Neural cell (in vitro differentiated cells): ENCODE measurements at regions not wholly inside any gene's neighbourhood (a gene's known extent, or its start where the extent isn't known, plus 50 kb on each side); places are given as distances from the start of the nearest gene placed in this dataset.

Experiments
- H2AFZ ChIP-seq: fragments of 200-600, 300-800 bp; sonication (generic), shearing (Covaris generic); 2 replicates; pipeline ENCODE4 v1.6.0; 2014; ENCODE audit warnings: low read depth, mild to moderate bottlenecking, antibody characterized with exemption, low read length, moderate library complexity
- H3F3A ChIP-seq: fragments of 200-600 bp; shearing (Covaris generic); 2 replicates; pipeline ENCODE4 v1.6.1; 2016; ENCODE audit warnings: mild to moderate bottlenecking, moderate library complexity, mixed read lengths, antibody characterized with exemption, low read length; ENCODE audit not compliant: insufficient read depth, poor library complexity, severe bottlenecking
- H3K27ac ChIP-seq: fragments of 200-600, 300-800 bp; sonication (generic), shearing (Covaris generic); 2 replicates; pipeline ENCODE4 v1.5.1; 2014; ENCODE audit warnings: mild to moderate bottlenecking, low read length, moderate library complexity
- H3K27me3 ChIP-seq: fragments of 300-800, 200-600 bp; sonication (generic), shearing (Covaris generic); 2 replicates; pipeline ENCODE4 v1.6.0; 2014; ENCODE audit warnings: mild to moderate bottlenecking, low read depth, low read length, moderate library complexity; ENCODE audit not compliant: insufficient read depth
- H3K36me3 ChIP-seq: fragments of 300-800, 200-600 bp; sonication (generic), shearing (Covaris generic); 2 replicates; pipeline ENCODE4 v1.5.1; 2014; ENCODE audit warnings: mild to moderate bottlenecking, antibody characterized with exemption, low read length, moderate library complexity; ENCODE audit not compliant: insufficient read depth
- H3K4me2 ChIP-seq: fragments of 300-800, 200-600 bp; sonication (generic), shearing (Covaris generic); 2 replicates; pipeline ENCODE4 v1.6.0; 2014; ENCODE audit warnings: mild to moderate bottlenecking, low read length
- H3K4me3 ChIP-seq: fragments of 300-800, 200-600 bp; sonication (generic), shearing (Covaris generic); 2 replicates; pipeline ENCODE4 v1.5.1; 2014; ENCODE audit warnings: mild to moderate bottlenecking, low read length, moderate library complexity
- H3K79me2 ChIP-seq: fragments of 200-600 bp; shearing (Covaris generic); replicated peaks from 2 replicates; pipeline ENCODE4 v1.6.0; 2014; ENCODE audit warnings: mild to moderate bottlenecking, low read length, moderate library complexity; ENCODE audit not compliant: insufficient read depth
- H3K9ac ChIP-seq: fragments of 300-800, 200-600 bp; sonication (generic), shearing (Covaris generic); 2 replicates; pipeline ENCODE4 v1.6.1; 2016; ENCODE audit warnings: mild to moderate bottlenecking, low read length, mixed read lengths
- H3K9me2 ChIP-seq: fragments of 200-600 bp; shearing (Covaris generic); 2 replicates; pipeline ENCODE4 v1.6.1; 2016; ENCODE audit warnings: mild to moderate bottlenecking, low read length, mixed read lengths; ENCODE audit not compliant: insufficient read depth
- H3K9me3 ChIP-seq: fragments of 200-600, 300-800 bp; sonication (generic), shearing (Covaris generic); 2 replicates; pipeline ENCODE4 v1.6.1; 2016; ENCODE audit warnings: mild to moderate bottlenecking, mixed run types, low read length, moderate library complexity, mixed read lengths
- H4K20me1 ChIP-seq: fragments of 200-600 bp; shearing (Covaris generic); 2 replicates; pipeline ENCODE4 v1.6.1; 2016; ENCODE audit warnings: mild to moderate bottlenecking, mixed run types; ENCODE audit not compliant: insufficient read depth
- CTCF ChIP-seq: fragments of 450-650 bp; IDR thresholded peaks from 2 replicates; pipeline ENCODE4 v1.5.1; 2014; ENCODE audit warnings: antibody characterized with exemption, mild to moderate bottlenecking, moderate library complexity; ENCODE audit not compliant: poor library complexity, severe bottlenecking
- EP300 ChIP-seq: fragments of 450-650 bp; conservative IDR thresholded peaks from 2 replicates; pipeline ENCODE4 v1.6.1; 2014; ENCODE audit warnings: antibody characterized with exemption, mild to moderate bottlenecking, moderate library complexity; ENCODE audit not compliant: poor library complexity, severe bottlenecking
- EZH2 ChIP-seq: fragments of 200-600, 300-800 bp; shearing (Covaris generic), sonication (generic); IDR thresholded peaks from 2 replicates; pipeline ENCODE4 v1.6.1; 2014; ENCODE audit warnings: antibody characterized with exemption, low read length, borderline replicate concordance, mild to moderate bottlenecking; ENCODE audit not compliant: insufficient read depth, poor library complexity, severe bottlenecking
- MXI1 ChIP-seq: fragments of 450-650 bp; conservative IDR thresholded peaks from 2 replicates; pipeline ENCODE4 v1.6.1; 2014; ENCODE audit warnings: antibody characterized with exemption, mild to moderate bottlenecking; ENCODE audit not compliant: poor library complexity, severe bottlenecking
- POLR2AphosphoS5 ChIP-seq: IDR thresholded peaks from 2 replicates; pipeline ENCODE4 v1.6.1; 2012
- RAD21 ChIP-seq: fragments of 450-650 bp; conservative IDR thresholded peaks from 2 replicates; pipeline ENCODE4 v1.6.1; 2014; ENCODE audit warnings: antibody characterized with exemption, mild to moderate bottlenecking, moderate library complexity
- REST ChIP-seq: IDR thresholded peaks from 2 replicates; pipeline ENCODE4 v1.6.1; 2012; ENCODE audit warnings: borderline replicate concordance
- SMC3 ChIP-seq: fragments of 450-650 bp; conservative IDR thresholded peaks from 2 replicates; pipeline ENCODE4 v1.6.1; 2014; ENCODE audit warnings: antibody characterized with exemption, mild to moderate bottlenecking, moderate library complexity; ENCODE audit not compliant: poor library complexity
- TAF1 ChIP-seq: IDR thresholded peaks from 2 replicates; pipeline ENCODE4 v1.6.1; 2012; ENCODE audit warnings: low read depth

- Histone ChIP-seq H3K27me3 (no peaks in the 10 kb centered on the region), H3K79me2 (no peaks in the 10 kb centered on the region), H3K9me3 (no peaks in the 10 kb centered on the region)
Observed at GRCh38 chr5:145090115-145090514, 745.0 kb downstream of the PRELID2 start.

GRCh38 chr5:145084834-145085233 is 750.3 kb downstream of the PRELID2 start:
- Histone ChIP-seq H3K36me3 (no peaks in the 10 kb centered on the region), H3K27me3 (no peaks in the 10 kb centered on the region), H3K4me2 (no peak overlapping the region), H3K27ac (no peak overlapping the region), H3K4me3 (no peak overlapping the region), H2AFZ (no peak overlapping the region), H3K79me2 (no peaks in the 10 kb centered on the region), H3K9me2 (no peaks in the 10 kb centered on the region), H3K9ac (no peak overlapping the region), H3F3A (no peaks in the 10 kb centered on the region), H4K20me1 (no peaks in the 10 kb centered on the region), H3K9me3 (no peaks in the 10 kb centered on the region)
- TF ChIP-seq EP300 = no peak

More at GRCh38 chr5:145090115-145090514, 745.0 kb downstream of the PRELID2 start:
- no peaks in the 10 kb centered on the region for H3K9me2 ChIP-seq
- no peaks in the 10 kb centered on the region for H4K20me1 ChIP-seq
- no peaks in the 10 kb centered on the region for H3K36me3 ChIP-seq
- H3K9ac ChIP-seq = no peak overlapping the region
- no peak overlapping the region for H3K4me2 ChIP-seq
- H3K4me3 ChIP-seq = no peak overlapping the region
- no peaks in the 10 kb centered on the region for H3F3A ChIP-seq
- TF ChIP-seq TAF1 (no peak), SMC3 (no peak), POLR2AphosphoS5 (no peak), REST (no peak), MXI1 (no peak), RAD21 (no peak), EP300 (no peak), EZH2 (no peak), CTCF (no peak)
- H2AFZ ChIP-seq = no peak overlapping the region
- no peak overlapping the region for H3K27ac ChIP-seq

GRCh38 chr5:145077028-145077427 is 758.1 kb downstream of the PRELID2 start:
- Histone ChIP-seq H3K79me2 (no peaks in the 10 kb centered on the region), H3K9ac (no peak overlapping the region), H3K4me2 (no peak overlapping the region), H3K27me3 (no peaks in the 10 kb centered on the region), H3K36me3 (no peaks in the 10 kb centered on the region), H3K9me3 (no peaks in the 10 kb centered on the region), H3K9me2 (no peaks in the 10 kb centered on the region), H2AFZ (no peak overlapping the region), H4K20me1 (no peaks in the 10 kb centered on the region), H3K4me3 (no peak overlapping the region), H3K27ac (no peak overlapping the region), H3F3A (no peaks in the 10 kb centered on the region)
- TF ChIP-seq MXI1 = no peak
- TF ChIP-seq REST = no peak
- no peak for TF ChIP-seq TAF1
- no peak for TF ChIP-seq CTCF
- no peak for TF ChIP-seq POLR2AphosphoS5
- TF ChIP-seq EZH2 = no peak
- TF ChIP-seq EP300 = no peak
- no peak for TF ChIP-seq RAD21
- no peak for TF ChIP-seq SMC3
